Middle frontal gyrus (tissue), 1 donor: ENCODE measurements at regions not wholly inside any gene's neighbourhood (a gene's known extent, or its start where the extent isn't known, plus 50 kb on each side); places are given as distances from the start of the nearest gene placed in this dataset.

ENCODE experiments used
- DNase-seq: peaks from one replicate; pipeline ENCODE4 v3.0.0-alpha.2; 2015; ENCODE audit warnings: low spot score; ENCODE audit errors: extremely low spot score

GRCh38 chr5:142508591-142508990 lies 177.3 kb downstream of the FGF1 start:
- no peak for DNase-seq

GRCh38 chr5:142507531-142508372 lies 178.1 kb downstream of the FGF1 start:
- DNase-seq = no peak

- DNase-seq = no peak
Measured at GRCh38 chr5:142506756-142507155, 179.1 kb downstream of the FGF1 start.

- DNase-seq = no peak
Measured at GRCh38 chr5:142506046-142506445, 179.8 kb downstream of the FGF1 start.

- no peak for DNase-seq
Measured at GRCh38 chr5:142501890-142502289, 177.1 kb upstream of the SPRY4 start.

- DNase-seq = no peak
Measured at GRCh38 chr5:142500227-142500905, 175.5 kb upstream of the SPRY4 start.

- DNase-seq = no peak
Measured at GRCh38 chr5:142499591-142500226, 174.9 kb upstream of the SPRY4 start.

GRCh38 chr5:142498298-142498697 lies 173.5 kb upstream of the SPRY4 start:
- DNase-seq = no peak

- no peak for DNase-seq
Measured at GRCh38 chr5:142495531-142495930, 170.7 kb upstream of the SPRY4 start.

- no peak for DNase-seq
Measured at GRCh38 chr5:142493875-142494518, 169.2 kb upstream of the SPRY4 start.

- DNase-seq = no peak
Measured at GRCh38 chr5:142492781-142493281, 168.0 kb upstream of the SPRY4 start.

GRCh38 chr5:142491679-142492078 lies 166.9 kb upstream of the SPRY4 start:
- DNase-seq = no peak

- DNase-seq = no peak
Measured at GRCh38 chr5:142491270-142491669, 166.4 kb upstream of the SPRY4 start.

- DNase-seq = no peak
Measured at GRCh38 chr5:142486581-142486980, 161.8 kb upstream of the SPRY4 start.

GRCh38 chr5:142486020-142486419 lies 161.2 kb upstream of the SPRY4 start:
- DNase-seq = no peak

- no peak for DNase-seq
Measured at GRCh38 chr5:142484821-142485387, 160.1 kb upstream of the SPRY4 start.

GRCh38 chr5:142482207-142482606 lies 157.4 kb upstream of the SPRY4 start:
- DNase-seq = no peak

GRCh38 chr5:142481410-142481809 lies 156.6 kb upstream of the SPRY4 start:
- DNase-seq = no peak

GRCh38 chr5:142479854-142480519 lies 155.2 kb upstream of the SPRY4 start:
- no peak for DNase-seq

GRCh38 chr5:142479150-142479549 lies 154.3 kb upstream of the SPRY4 start:
- no peak for DNase-seq

- no peak for DNase-seq
Measured at GRCh38 chr5:142478113-142478512, 153.3 kb upstream of the SPRY4 start.
